H1 (cell line): ENCODE measurements at regions not wholly inside any gene's neighbourhood (a gene's known extent, or its start where the extent isn't known, plus 50 kb on each side); places are given as distances from the start of the nearest gene placed in this dataset.

Experiments
- GABPA ChIP-seq: IDR thresholded peaks from 2 replicates; pipeline ENCODE4 v1.6.1; 2011; ENCODE audit warnings: mild to moderate bottlenecking, low read length, moderate library complexity, borderline replicate concordance; ENCODE audit not compliant: insufficient read depth
- HDAC2 ChIP-seq, 2 experiments: fragments of 300-600 bp in 1 of 2; sonication (generic) in 1 of 2; IDR thresholded peaks; 2 replicates each; pipeline ENCODE4 v1.6.1; 2011 to 2012; ENCODE audit warnings: low read depth in 2 of 2, low read length in 2 of 2, mild to moderate bottlenecking in 2 of 2, moderate library complexity in 2 of 2, borderline replicate concordance in 1 of 2, inconsistent platforms in 1 of 2
- JUND ChIP-seq: IDR thresholded peaks from 2 replicates; pipeline ENCODE4 v1.6.1; 2011; ENCODE audit warnings: mild to moderate bottlenecking, improper control_type of control experiment, low read length
- POLR2A ChIP-seq, 2 experiments: IDR thresholded peaks; 1 replicate in 1 of 2; 2 replicates in 1 of 2; pipeline ENCODE4 v1.6.1; 2011; ENCODE audit warnings: low read depth in 2 of 2, low read length in 2 of 2, mild to moderate bottlenecking in 2 of 2; ENCODE audit errors: control extremely low read depth in 1 of 2
- POU5F1 ChIP-seq: IDR thresholded peaks from 2 replicates; pipeline ENCODE4 v1.6.1; 2011; ENCODE audit warnings: low read depth, mild to moderate bottlenecking, low read length, moderate library complexity
- RAD21 ChIP-seq, 2 experiments: IDR thresholded peaks in 1 of 2; conservative IDR thresholded peaks in 1 of 2; 2 replicates each; pipeline ENCODE4 v1.6.1; 2011; ENCODE audit warnings: low read depth in 2 of 2, low read length in 2 of 2, improper control_type of control experiment in 1 of 2, inconsistent platforms in 1 of 2, mild to moderate bottlenecking in 1 of 2, moderate library complexity in 1 of 2
- RBBP5 ChIP-seq: IDR thresholded peaks from 2 replicates; pipeline ENCODE4 v1.7.1; 2012; ENCODE audit warnings: low read depth, mild to moderate bottlenecking, inconsistent platforms, low read length, moderate library complexity, borderline replicate concordance
- RFX5 ChIP-seq: IDR thresholded peaks from 2 replicates; pipeline ENCODE4 v1.6.1; 2011; ENCODE audit warnings: low read depth, low read length, improper control_type of control experiment, borderline replicate concordance
- SAP30 ChIP-seq: fragments of 300-600 bp; sonication (generic); IDR thresholded peaks from 2 replicates; pipeline ENCODE4 v1.7.1; 2012; ENCODE audit warnings: low read length, moderate library complexity, mild to moderate bottlenecking, inconsistent platforms; ENCODE audit not compliant: insufficient read depth, insufficient replicate concordance
- SUZ12 ChIP-seq: fragments of 200-600 bp; sonication (generic); IDR thresholded peaks from 2 replicates; pipeline ENCODE4 v1.6.1; 2012; ENCODE audit warnings: mild to moderate bottlenecking, inconsistent platforms, low read length, moderate library complexity, mixed read lengths
- TF ChIP-seq, protein P1 (sequence below), 3 experiments: IDR thresholded peaks; 1 replicate in 2 of 3; 2 replicates in 1 of 3; pipeline versions ENCODE4 v1.5.1 to v1.6.1; 2011; ENCODE audit warnings: low read length in 3 of 3, mild to moderate bottlenecking in 3 of 3, inconsistent platforms in 2 of 3, low read depth in 1 of 3, moderate library complexity in 1 of 3; ENCODE audit not compliant: insufficient read depth in 1 of 3; ENCODE audit errors: control extremely low read depth in 1 of 3
- TF ChIP-seq, protein P2 (sequence below): IDR thresholded peaks from 2 replicates; pipeline ENCODE4 v1.6.1; 2012; ENCODE audit warnings: inconsistent platforms

DNA sequence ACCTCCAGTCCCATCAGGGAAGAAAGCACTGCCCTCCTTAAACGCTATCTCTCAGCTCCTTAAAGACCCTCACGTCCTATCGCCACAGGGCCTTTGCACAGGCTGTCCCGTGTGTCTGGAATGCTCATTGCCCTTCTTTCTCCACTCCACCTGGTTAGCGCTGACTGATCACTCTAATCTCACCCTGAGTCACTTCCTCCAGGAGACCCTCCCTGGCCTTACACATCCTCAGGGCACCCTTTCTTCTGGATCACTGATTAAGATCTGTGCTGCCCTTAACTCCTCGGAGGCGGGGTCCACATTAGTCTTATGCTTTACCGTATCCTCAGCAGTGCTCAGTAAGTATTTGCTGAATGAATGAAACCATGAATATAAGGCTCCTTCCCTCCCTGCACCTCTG, 94.7 kb downstream of the SYNE3 start:
- TF ChIP-seq, protein P1, sequence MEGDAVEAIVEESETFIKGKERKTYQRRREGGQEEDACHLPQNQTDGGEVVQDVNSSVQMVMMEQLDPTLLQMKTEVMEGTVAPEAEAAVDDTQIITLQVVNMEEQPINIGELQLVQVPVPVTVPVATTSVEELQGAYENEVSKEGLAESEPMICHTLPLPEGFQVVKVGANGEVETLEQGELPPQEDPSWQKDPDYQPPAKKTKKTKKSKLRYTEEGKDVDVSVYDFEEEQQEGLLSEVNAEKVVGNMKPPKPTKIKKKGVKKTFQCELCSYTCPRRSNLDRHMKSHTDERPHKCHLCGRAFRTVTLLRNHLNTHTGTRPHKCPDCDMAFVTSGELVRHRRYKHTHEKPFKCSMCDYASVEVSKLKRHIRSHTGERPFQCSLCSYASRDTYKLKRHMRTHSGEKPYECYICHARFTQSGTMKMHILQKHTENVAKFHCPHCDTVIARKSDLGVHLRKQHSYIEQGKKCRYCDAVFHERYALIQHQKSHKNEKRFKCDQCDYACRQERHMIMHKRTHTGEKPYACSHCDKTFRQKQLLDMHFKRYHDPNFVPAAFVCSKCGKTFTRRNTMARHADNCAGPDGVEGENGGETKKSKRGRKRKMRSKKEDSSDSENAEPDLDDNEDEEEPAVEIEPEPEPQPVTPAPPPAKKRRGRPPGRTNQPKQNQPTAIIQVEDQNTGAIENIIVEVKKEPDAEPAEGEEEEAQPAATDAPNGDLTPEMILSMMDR (IDR thresholded peaks at IDR 0.05; ENCODE audit: control extremely low read depth in 1 of 3, insufficient read depth in 1 of 3, low read depth in 1 of 3, low read length in 3 of 3), result no peak
- TF ChIP-seq GABPA, result no peak
- TF ChIP-seq RFX5, result no peak
- no peak for TF ChIP-seq POLR2A (IDR thresholded peaks at IDR 0.05; ENCODE audit: control extremely low read depth in 1 of 2, low read depth in 2 of 2, low read length in 2 of 2)
- no peak for TF ChIP-seq JUND
- TF ChIP-seq SUZ12, result no peak
- TF ChIP-seq, protein P2, sequence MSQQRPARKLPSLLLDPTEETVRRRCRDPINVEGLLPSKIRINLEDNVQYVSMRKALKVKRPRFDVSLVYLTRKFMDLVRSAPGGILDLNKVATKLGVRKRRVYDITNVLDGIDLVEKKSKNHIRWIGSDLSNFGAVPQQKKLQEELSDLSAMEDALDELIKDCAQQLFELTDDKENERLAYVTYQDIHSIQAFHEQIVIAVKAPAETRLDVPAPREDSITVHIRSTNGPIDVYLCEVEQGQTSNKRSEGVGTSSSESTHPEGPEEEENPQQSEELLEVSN, result no peak
- TF ChIP-seq POU5F1, result no peak
- TF ChIP-seq RBBP5, result no peak
- no peak for TF ChIP-seq RAD21 (IDR thresholded peaks at IDR 0.05 in 1 of 2, conservative IDR thresholded peaks at IDR 0.05 in 1 of 2; ENCODE audit: low read depth in 2 of 2, low read length in 2 of 2)
- no peak for TF ChIP-seq SAP30
- no peak for TF ChIP-seq HDAC2 (IDR thresholded peaks at IDR 0.05; ENCODE audit: borderline replicate concordance in 1 of 2, low read depth in 2 of 2, low read length in 2 of 2)
